NCI-H1105 treated with DMSO at 0.1 percent for 48 hours (cell line): ENCODE measurements at regions not wholly inside any gene's neighbourhood (a gene's known extent, or its start where the extent isn't known, plus 50 kb on each side); places are given as distances from the start of the nearest gene placed in this dataset.
"Not testable (repeated sequence)": the region's sequence is repeated elsewhere in the genome, so short reads cannot be mapped to it uniquely, and the experiment has no call there.

Experiments used
- DNase-seq: peaks from one replicate; lab custom pipeline; 2025; lab: John Stamatoyannopoulos, UW

- DNase-seq = no peak
These were observed 60.1 kb upstream of the E2F3 start for GRCh38 chr6:20341564-20341963.

GRCh38 chr6:20346948-20347347 lies 54.7 kb upstream of the E2F3 start:
- DNase-seq = not testable (repeated sequence)

- no peak for DNase-seq
These were observed 53.6 kb upstream of the E2F3 start for GRCh38 chr6:20348041-20348440.

- no peak for DNase-seq
These were observed 52.5 kb upstream of the E2F3 start for GRCh38 chr6:20349225-20349624.

GRCh38 chr6:20350215-20350614 lies 51.5 kb upstream of the E2F3 start:
- DNase-seq = no peak

- DNase-seq = no peak
These were observed 50.1 kb upstream of the E2F3 start for GRCh38 chr6:20351534-20351933.
